MCF 10A (cell line): ENCODE measurements at regions not wholly inside any gene's neighbourhood (a gene's known extent, or its start where the extent isn't known, plus 50 kb on each side); places are given as distances from the start of the nearest gene placed in this dataset.
"Not testable (repeated sequence)": the region's sequence is repeated elsewhere in the genome, so short reads cannot be mapped to it uniquely, and the experiment has no call there.

Experiments
- BruUV-seq: library from RNA; stranded (reverse); fragments of 400-500 nt; replicated peaks from 2 replicates; lab custom pipeline; 2021; lab: Mats Ljungman, UMichigan
- CTCF ChIA-PET: fragments of 300-600 bp; sonication (Branson Sonifier 250); formaldehyde crosslinking; extraction: SDS; loops from one replicate; lab custom pipeline; 2021; ENCODE audit warnings: antibody characterized with exemption, inconsistent platforms; lab: Yijun Ruan, JAX
- POLR2A ChIA-PET: fragments of 300-600, 350-650 bp; sonication (Branson Sonifier 250); formaldehyde crosslinking; extraction: SDS; loops from one replicate; lab custom pipeline; 2020; ENCODE audit warnings: antibody characterized with exemption, inconsistent platforms; lab: Yijun Ruan, JAX
- DNase-seq: peaks from one replicate; pipeline ENCODE4 v3.0.0-alpha.2; 2018; ENCODE audit not compliant: unreplicated experiment
- H3K27ac Mint-ChIP-seq: one replicate; pipeline ENCODE4 v1.8.0; 2022; ENCODE audit warnings: mild to moderate bottlenecking, low read depth, mixed read lengths; ENCODE audit not compliant: unreplicated experiment
- H3K27me3 Mint-ChIP-seq: one replicate; pipeline ENCODE4 v1.8.0; 2022; ENCODE audit warnings: mixed read lengths; ENCODE audit not compliant: insufficient read depth, unreplicated experiment
- H3K36me3 Mint-ChIP-seq: one replicate; pipeline ENCODE4 v1.8.0; 2022; ENCODE audit warnings: mild to moderate bottlenecking, moderate library complexity, mixed read lengths; ENCODE audit not compliant: insufficient read depth, unreplicated experiment
- H3K4me1 Mint-ChIP-seq: one replicate; pipeline ENCODE4 v1.8.0; 2022; ENCODE audit warnings: mixed read lengths; ENCODE audit not compliant: insufficient read depth, unreplicated experiment
- H3K4me3 Mint-ChIP-seq: one replicate; pipeline ENCODE4 v1.8.0; 2022; ENCODE audit warnings: mild to moderate bottlenecking, moderate library complexity, mixed read lengths; ENCODE audit not compliant: unreplicated experiment
- H3K9me3 Mint-ChIP-seq: one replicate; pipeline ENCODE4 v1.8.0; 2022; ENCODE audit warnings: mixed read lengths; ENCODE audit not compliant: unreplicated experiment
- CTCF ChIP-seq: fragments of 200-600 bp; IDR thresholded peaks from one replicate; pipeline ENCODE4 v1.8.0; 2022; ENCODE audit warnings: antibody characterized with exemption, mild to moderate bottlenecking; ENCODE audit not compliant: unreplicated experiment
- intact Hi-C: fragments of 100-400 bp; cut with micrococcal nuclease; formaldehyde crosslinking; loops from 2 replicates; pipeline ENCODE4 v1.14.1; 2022

GRCh38 chr2:89784960-89785359 lies 1093.5 kb downstream of the RPIA start:
- intact Hi-C loops: no loop called here
- Mint-ChIP-seq H3K36me3 (peaks cover 4% of the 10 kb centered on the region), H3K4me3 (no peak overlapping the region), H3K9me3 (peaks cover 88% of the 10 kb centered on the region), H3K27ac (no peak overlapping the region), H3K27me3 (no peaks in the 10 kb centered on the region), H3K4me1 (no peaks in the 10 kb centered on the region)
- no TSS peak for BruUV-seq
- ChIA-PET CTCF (no interaction called here), POLR2A (no interaction called here)
- no peak for DNase-seq
- no peak for TF ChIP-seq CTCF

- H3K4me3 Mint-ChIP-seq, BruUV-seq, H3K4me1 Mint-ChIP-seq, POLR2A ChIA-PET, DNase-seq, intact Hi-C loops, H3K27me3 Mint-ChIP-seq, H3K27ac Mint-ChIP-seq, CTCF ChIA-PET, H3K36me3 Mint-ChIP-seq: not testable (repeated sequence)
- H3K9me3 Mint-ChIP-seq: peaks cover 88% of the 10 kb centered on the region
These were observed 1094.1 kb downstream of the RPIA start for GRCh38 chr2:89785528-89785927.

- CTCF ChIA-PET, POLR2A ChIA-PET, DNase-seq, H3K27me3 Mint-ChIP-seq, BruUV-seq, H3K27ac Mint-ChIP-seq, intact Hi-C loops, H3K4me1 Mint-ChIP-seq, H3K36me3 Mint-ChIP-seq, H3K4me3 Mint-ChIP-seq: not testable (repeated sequence)
- H3K9me3 Mint-ChIP-seq: peaks cover 88% of the 10 kb centered on the region
These were observed 1095.2 kb downstream of the RPIA start for GRCh38 chr2:89786642-89787041.

GRCh38 chr2:89795530-89795929 lies 1104.1 kb downstream of the RPIA start:
- DNase-seq, H3K4me3 Mint-ChIP-seq, H3K27ac Mint-ChIP-seq, H3K4me1 Mint-ChIP-seq, CTCF ChIA-PET, H3K36me3 Mint-ChIP-seq, POLR2A ChIA-PET, H3K27me3 Mint-ChIP-seq, intact Hi-C loops, BruUV-seq: not testable (repeated sequence)
- peaks cover 93% of the 10 kb centered on the region for H3K9me3 Mint-ChIP-seq

GRCh38 chr2:89797320-89798038 lies 1106.0 kb downstream of the RPIA start:
- H3K4me1 Mint-ChIP-seq: no peaks in the 10 kb centered on the region
- ChIA-PET POLR2A (no interaction called here), CTCF (no interaction called here)
- H3K4me3 Mint-ChIP-seq: no peak overlapping the region
- no TSS peak for BruUV-seq
- H3K9me3 Mint-ChIP-seq: peaks cover 86% of the 10 kb centered on the region
- intact Hi-C loops: no loop called here
- H3K27ac Mint-ChIP-seq: no peak overlapping the region
- no peak for TF ChIP-seq CTCF
- H3K27me3 Mint-ChIP-seq: no peaks in the 10 kb centered on the region
- DNase-seq: no peak
- no peaks in the 10 kb centered on the region for H3K36me3 Mint-ChIP-seq

GRCh38 chr2:89801207-89801606 lies 1109.7 kb downstream of the RPIA start:
- H3K27me3 Mint-ChIP-seq, CTCF ChIA-PET, H3K27ac Mint-ChIP-seq, BruUV-seq, DNase-seq, H3K4me3 Mint-ChIP-seq, H3K4me1 Mint-ChIP-seq, intact Hi-C loops, H3K36me3 Mint-ChIP-seq, POLR2A ChIA-PET: not testable (repeated sequence)
- peaks cover 88% of the 10 kb centered on the region for H3K9me3 Mint-ChIP-seq

- H3K4me1 Mint-ChIP-seq, H3K36me3 Mint-ChIP-seq, BruUV-seq, POLR2A ChIA-PET, DNase-seq, H3K27me3 Mint-ChIP-seq, H3K4me3 Mint-ChIP-seq, intact Hi-C loops, H3K27ac Mint-ChIP-seq, CTCF ChIA-PET: not testable (repeated sequence)
- H3K9me3 Mint-ChIP-seq: peaks cover 59% of the 10 kb centered on the region
These were observed 1114.9 kb downstream of the RPIA start for GRCh38 chr2:89806363-89806762.
